Naive thymus-derived CD4-positive, alpha-beta T cell (primary cell): ENCODE measurements at regions not wholly inside any gene's neighbourhood (a gene's known extent, or its start where the extent isn't known, plus 50 kb on each side); places are given as distances from the start of the nearest gene placed in this dataset.
"Not testable (repeated sequence)": the region's sequence is repeated elsewhere in the genome, so short reads cannot be mapped to it uniquely, and the experiment has no call there.

ENCODE experiments used
- ATAC-seq: fragments of 150-1000 bp; cut with Tn5 transposase; 2 replicates; pipeline ENCODE4 v1.10.0; 2021; ENCODE audit warnings: mild to moderate bottlenecking, moderate library complexity
- CTCF ChIA-PET: fragments of 350-600 bp; sonication (Branson Sonifier 250); formaldehyde crosslinking; loops from one replicate; lab custom pipeline; 2021; ENCODE audit warnings: antibody characterized with exemption; lab: Charles Lee
- POLR2A ChIA-PET: fragments of 350-600 bp; sonication (Branson Sonifier 250); formaldehyde crosslinking; loops from one replicate; lab custom pipeline; 2021; ENCODE audit warnings: antibody characterized with exemption, inconsistent platforms; lab: Charles Lee
- DNase-seq, 9 donors: peaks; one replicate each; pipeline versions ENCODE4 v3.0.0 to v3.0.0-alpha.2; 2020 to 2022; ENCODE audit warnings: mixed read lengths in 1 of 9
- H3K27ac ChIP-seq: one replicate; pipeline ENCODE4 v1.7.0; 2013; ENCODE audit warnings: mild to moderate bottlenecking, low read depth, low read length, moderate library complexity
- H3K27me3 ChIP-seq, 2 donors: one replicate each; pipeline ENCODE4 v1.7.0; 2013; ENCODE audit warnings: low read length in 2 of 2, mild to moderate bottlenecking in 2 of 2, moderate library complexity in 2 of 2; ENCODE audit not compliant: control insufficient read depth in 2 of 2, insufficient read depth in 2 of 2
- H3K36me3 ChIP-seq, 3 experiments: 1 replicate in 2 of 3; 2 replicates in 1 of 3; pipeline ENCODE4 v1.7.0; 2013; ENCODE audit warnings: low read length in 3 of 3, mild to moderate bottlenecking in 3 of 3, moderate library complexity in 1 of 3; ENCODE audit not compliant: insufficient read depth in 3 of 3, control insufficient read depth in 2 of 3
- H3K4me1 ChIP-seq, 2 donors: one replicate each; pipeline ENCODE4 v1.7.0; 2013; ENCODE audit warnings: low read length in 2 of 2, mild to moderate bottlenecking in 2 of 2, moderate library complexity in 1 of 2; ENCODE audit not compliant: control insufficient read depth in 2 of 2, insufficient read depth in 2 of 2
- H3K4me3 ChIP-seq: 2 replicates; pipeline ENCODE4 v1.7.0; 2013; ENCODE audit warnings: mild to moderate bottlenecking, low read length
- H3K9me3 ChIP-seq, 3 experiments: 1 replicate in 2 of 3; 2 replicates in 1 of 3; pipeline ENCODE4 v1.7.0; 2013; ENCODE audit warnings: low read length in 3 of 3; ENCODE audit not compliant: control insufficient read depth in 2 of 3
- H3K27ac Mint-ChIP-seq, 9 donors: one replicate each; pipeline ENCODE4 v1.8.0; 2020 to 2022; ENCODE audit warnings: mixed read lengths in 9 of 9, mild to moderate bottlenecking in 8 of 9, moderate library complexity in 5 of 9, inconsistent platforms in 2 of 9
- H3K27me3 Mint-ChIP-seq, 5 donors: one replicate each; pipeline ENCODE4 v1.8.0; 2021 to 2022; ENCODE audit warnings: mixed read lengths in 5 of 5, mild to moderate bottlenecking in 1 of 5
- H3K36me3 Mint-ChIP-seq, 5 donors: one replicate each; pipeline ENCODE4 v1.8.0; 2020 to 2022; ENCODE audit warnings: mixed read lengths in 5 of 5, mild to moderate bottlenecking in 3 of 5, inconsistent platforms in 1 of 5
- H3K4me1 Mint-ChIP-seq, 7 donors: one replicate each; pipeline ENCODE4 v1.8.0; 2020 to 2022; ENCODE audit warnings: mixed read lengths in 7 of 7, mild to moderate bottlenecking in 3 of 7, inconsistent platforms in 1 of 7
- H3K4me3 Mint-ChIP-seq, 10 donors: one replicate each; pipeline ENCODE4 v1.8.0; 2020 to 2022; ENCODE audit warnings: mild to moderate bottlenecking in 10 of 10, mixed read lengths in 10 of 10, moderate library complexity in 6 of 10, inconsistent platforms in 2 of 10
- H3K9me3 Mint-ChIP-seq, 11 donors: one replicate each; pipeline ENCODE4 v1.8.0; 2020 to 2022; ENCODE audit warnings: mixed read lengths in 11 of 11, mild to moderate bottlenecking in 4 of 11, inconsistent platforms in 1 of 11, moderate library complexity in 1 of 11
- intact Hi-C, 2 donors: fragments of 100-400 bp; cut with micrococcal nuclease; formaldehyde crosslinking; loops; one replicate each; pipeline ENCODE4 v1.15.1; 2023

- H3K27me3 Mint-ChIP-seq, H3K9me3 Mint-ChIP-seq, H3K4me3 Mint-ChIP-seq, H3K4me1 Mint-ChIP-seq, POLR2A ChIA-PET, H3K27me3 ChIP-seq, ATAC-seq, H3K36me3 ChIP-seq, H3K27ac Mint-ChIP-seq, DNase-seq, H3K9me3 ChIP-seq, intact Hi-C loops, CTCF ChIA-PET, H3K4me1 ChIP-seq, H3K27ac ChIP-seq, H3K4me3 ChIP-seq: not testable (repeated sequence)
- peaks cover 0 to 14% (median 4%) of the 10 kb centered on the region in 5 donors for H3K36me3 Mint-ChIP-seq
Observed at GRCh38 chr4:119437515-119437914, 115.6 kb upstream of the FABP2 start.

GRCh38 chr4:119408561-119409224, 86.8 kb upstream of the FABP2 start:
- H3K9me3 Mint-ChIP-seq, CTCF ChIA-PET, H3K36me3 Mint-ChIP-seq, H3K9me3 ChIP-seq, POLR2A ChIA-PET, H3K27me3 Mint-ChIP-seq, ATAC-seq, DNase-seq, H3K4me1 ChIP-seq, H3K27me3 ChIP-seq, H3K27ac ChIP-seq, H3K4me3 Mint-ChIP-seq, H3K4me3 ChIP-seq, H3K36me3 ChIP-seq, intact Hi-C loops, H3K4me1 Mint-ChIP-seq: not testable (repeated sequence)
- peak overlapping the region in 1 of 9 donors; percentile 21 for H3K27ac Mint-ChIP-seq

- H3K27me3 ChIP-seq, CTCF ChIA-PET, H3K4me3 Mint-ChIP-seq, H3K9me3 ChIP-seq, H3K27ac ChIP-seq, H3K36me3 Mint-ChIP-seq, H3K36me3 ChIP-seq, H3K4me3 ChIP-seq, POLR2A ChIA-PET, intact Hi-C loops, H3K4me1 ChIP-seq, DNase-seq, H3K27me3 Mint-ChIP-seq, H3K9me3 Mint-ChIP-seq, ATAC-seq: not testable (repeated sequence)
- Mint-ChIP-seq H3K4me1 (peaks cover 0 to 12% (median 8%) of the 10 kb centered on the region in 7 donors), H3K27ac (peak overlapping the region in 1 of 9 donors; percentile 81)
Observed at GRCh38 chr4:119406721-119407460, 85.0 kb upstream of the FABP2 start.

DNA sequence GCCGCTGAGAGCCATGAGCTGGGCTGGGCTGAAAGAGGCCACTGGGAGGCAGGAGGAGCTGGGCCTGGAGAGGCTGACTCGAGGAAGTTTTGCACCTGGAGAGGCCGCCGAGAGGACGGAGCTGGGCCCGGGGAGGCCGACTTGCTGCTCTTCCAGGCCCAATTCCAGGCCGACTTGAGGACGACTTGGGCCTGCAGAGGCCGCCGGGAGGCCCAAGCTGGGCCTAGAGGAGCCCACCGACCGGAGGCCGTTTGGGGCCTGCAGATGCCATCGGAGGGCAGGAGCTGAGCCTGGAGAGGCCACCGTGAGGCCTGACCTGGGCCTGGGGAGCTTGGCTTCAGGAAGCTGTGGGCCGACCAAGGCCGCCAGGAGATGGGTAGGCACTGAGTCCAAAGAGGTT, 84.1 kb upstream of the FABP2 start:
- POLR2A ChIA-PET, ATAC-seq, H3K9me3 Mint-ChIP-seq, H3K4me1 ChIP-seq, H3K4me3 Mint-ChIP-seq, intact Hi-C loops, DNase-seq, H3K36me3 Mint-ChIP-seq, H3K27me3 ChIP-seq, H3K36me3 ChIP-seq, H3K27me3 Mint-ChIP-seq, CTCF ChIA-PET, H3K9me3 ChIP-seq, H3K4me3 ChIP-seq, H3K27ac Mint-ChIP-seq, H3K27ac ChIP-seq: not testable (repeated sequence)
- peaks cover 0 to 15% (median 8%) of the 10 kb centered on the region in 7 donors for H3K4me1 Mint-ChIP-seq

DNA sequence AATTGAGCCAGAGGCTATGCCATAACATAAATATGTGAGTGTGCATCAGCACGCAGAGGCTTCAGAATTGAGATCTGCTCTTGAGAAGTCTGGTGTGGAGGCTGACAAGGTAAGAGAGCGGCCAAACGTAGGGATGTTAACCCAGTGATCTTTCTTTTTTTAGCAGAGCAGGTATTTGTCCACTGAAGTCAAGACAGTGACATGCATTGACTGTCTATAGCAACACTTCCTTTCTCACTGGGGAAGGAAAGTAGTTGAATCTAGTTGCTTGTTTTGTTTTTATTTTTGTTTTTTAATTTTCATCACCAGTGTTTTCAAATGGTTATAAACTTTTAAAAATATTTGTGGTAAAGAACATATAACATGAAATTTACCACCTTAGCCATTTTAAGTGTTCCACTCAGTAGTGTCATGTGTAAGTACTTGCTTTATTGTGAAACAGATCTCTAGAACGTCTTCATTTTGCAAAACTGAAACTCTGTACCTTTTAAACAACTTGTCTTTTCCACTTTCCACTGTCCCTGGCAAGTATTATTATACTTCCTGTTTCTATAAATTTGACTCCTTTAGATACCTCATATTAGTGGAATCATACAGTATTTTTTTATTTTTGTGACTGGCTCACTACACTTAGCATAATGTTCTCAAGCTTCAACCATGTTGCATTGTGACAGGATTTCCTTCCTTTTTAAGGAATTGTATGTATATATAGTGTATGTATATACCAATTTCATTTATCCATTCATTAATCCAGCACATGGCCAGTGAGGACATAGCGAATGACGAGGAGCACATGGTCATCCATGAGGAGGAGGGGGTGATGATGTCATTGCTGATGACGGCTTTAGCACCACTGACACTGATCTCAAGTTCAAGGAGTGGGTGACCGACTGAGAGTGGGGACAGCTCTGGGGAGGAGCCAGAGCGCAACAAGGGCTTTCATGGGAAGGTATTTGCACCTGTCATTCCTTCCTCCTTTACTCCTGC, 80.7 kb upstream of the FABP2 start:
- DNase-seq, H3K4me1 ChIP-seq, H3K36me3 Mint-ChIP-seq, ATAC-seq, H3K4me3 Mint-ChIP-seq, POLR2A ChIA-PET, H3K9me3 Mint-ChIP-seq, H3K9me3 ChIP-seq, H3K27me3 ChIP-seq, H3K27ac ChIP-seq, H3K27me3 Mint-ChIP-seq, H3K4me3 ChIP-seq, CTCF ChIA-PET, intact Hi-C loops, H3K36me3 ChIP-seq: not testable (repeated sequence)
- Mint-ChIP-seq H3K27ac (peak overlapping the region in 6 of 9 donors; percentile 2 to 33 (median 22)), H3K4me1 (peaks cover 0 to 15% (median 8%) of the 10 kb centered on the region in 7 donors)

DNA sequence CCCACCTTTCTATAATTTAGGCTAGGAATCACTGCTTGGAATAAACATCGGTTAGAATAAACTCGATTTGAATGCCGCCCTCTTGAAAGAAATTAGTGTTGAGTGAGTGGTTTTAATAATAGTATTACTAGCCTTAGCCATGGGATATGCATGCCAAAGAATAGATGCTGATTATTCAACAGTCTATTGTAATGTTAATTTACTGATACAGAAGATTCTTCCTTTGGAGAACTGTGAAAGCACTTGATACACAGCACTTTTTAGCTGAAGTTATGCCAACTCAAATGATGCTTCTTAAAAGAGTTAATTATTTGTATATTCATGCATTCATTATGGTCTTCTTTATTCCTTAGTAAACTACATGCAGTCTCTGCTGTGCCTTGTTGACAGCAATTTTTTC, 73.8 kb upstream of the FABP2 start:
- H3K27me3 ChIP-seq, H3K4me3 Mint-ChIP-seq, H3K36me3 Mint-ChIP-seq, ATAC-seq, H3K4me1 ChIP-seq, CTCF ChIA-PET, H3K27ac ChIP-seq, H3K4me1 Mint-ChIP-seq, POLR2A ChIA-PET, H3K36me3 ChIP-seq, DNase-seq, H3K4me3 ChIP-seq, H3K9me3 ChIP-seq, H3K27ac Mint-ChIP-seq, intact Hi-C loops, H3K27me3 Mint-ChIP-seq, H3K9me3 Mint-ChIP-seq: not testable (repeated sequence)
